Loucy (cell line): ENCODE measurements at regions not wholly inside any gene's neighbourhood (a gene's known extent, or its start where the extent isn't known, plus 50 kb on each side); places are given as distances from the start of the nearest gene placed in this dataset.

ENCODE experiments used
- H2AFZ ChIP-seq: fragments of 200-600 bp; sonication (generic); 2 replicates; pipeline ENCODE4 v1.6.0; 2016; ENCODE audit warnings: antibody characterized with exemption, mild to moderate bottlenecking, low read length, moderate library complexity
- H3F3A ChIP-seq: fragments of 200-600 bp; 2 replicates; pipeline ENCODE4 v1.6.0; 2016; ENCODE audit warnings: antibody characterized with exemption, low read depth, mild to moderate bottlenecking
- H3K27me3 ChIP-seq: fragments of 200-600 bp; sonication (generic); 2 replicates; pipeline ENCODE4 v1.6.1; 2014; ENCODE audit warnings: low read length, mild to moderate bottlenecking; ENCODE audit not compliant: insufficient read depth, poor library complexity, severe bottlenecking
- H3K36me3 ChIP-seq: fragments of 200-600 bp; sonication (generic); 2 replicates; pipeline ENCODE4 v1.6.1; 2016; ENCODE audit warnings: low read length; ENCODE audit not compliant: insufficient read depth
- H3K4me1 ChIP-seq: fragments of 200-600 bp; sonication (generic); 2 replicates; pipeline ENCODE4 v1.5.1; 2014; ENCODE audit warnings: low read length, mild to moderate bottlenecking; ENCODE audit not compliant: insufficient read depth, poor library complexity, severe bottlenecking
- H3K4me2 ChIP-seq: fragments of 200-600 bp; sonication (generic); 2 replicates; pipeline ENCODE4 v1.6.0; 2014; ENCODE audit warnings: antibody characterized with exemption, low read length, low read depth, mild to moderate bottlenecking; ENCODE audit not compliant: poor library complexity, severe bottlenecking
- H3K4me3 ChIP-seq: fragments of 200-600 bp; sonication (generic); 2 replicates; pipeline ENCODE4 v1.5.1; 2014; ENCODE audit warnings: low read length, mild to moderate bottlenecking, mixed read lengths; ENCODE audit not compliant: poor library complexity, severe bottlenecking
- H3K79me2 ChIP-seq: fragments of 200-600 bp; sonication (generic); 2 replicates; pipeline ENCODE4 v1.6.1; 2014; ENCODE audit warnings: low read length; ENCODE audit not compliant: insufficient read depth
- H3K9ac ChIP-seq: fragments of 200-600 bp; sonication (generic); 2 replicates; pipeline ENCODE4 v1.6.0; 2014; ENCODE audit warnings: mild to moderate bottlenecking, low read depth, low read length, moderate library complexity; ENCODE audit not compliant: poor library complexity, severe bottlenecking
- H3K9me2 ChIP-seq: fragments of 200-600 bp; sonication (generic); replicated peaks from 2 replicates; pipeline ENCODE4 v1.6.1; 2016; ENCODE audit warnings: low read depth, low read length, mixed read lengths
- H3K9me3 ChIP-seq: fragments of 200-600 bp; sonication (generic); 2 replicates; pipeline ENCODE4 v1.6.1; 2014; ENCODE audit warnings: mild to moderate bottlenecking, antibody characterized with exemption, low read length, low read depth; ENCODE audit not compliant: insufficient read depth
- H4K20me1 ChIP-seq: fragments of 200-600 bp; sonication (generic); 2 replicates; pipeline ENCODE4 v1.6.0; 2014; ENCODE audit warnings: antibody characterized with exemption, low read length, mild to moderate bottlenecking; ENCODE audit not compliant: insufficient read depth, poor library complexity, severe bottlenecking
- CTCF ChIP-seq: fragments of 200-600 bp; sonication (generic); conservative IDR thresholded peaks from 2 replicates; pipeline ENCODE4 v1.5.1; 2014; ENCODE audit warnings: mild to moderate bottlenecking, antibody characterized with exemption, low read length
- EZH2phosphoT487 ChIP-seq: fragments of 200-600 bp; IDR thresholded peaks from 2 replicates; pipeline ENCODE4 v1.6.1; 2018; ENCODE audit warnings: antibody characterized with exemption, mild to moderate bottlenecking, moderate library complexity, borderline replicate concordance

GRCh38 chr21:32844653-32845436 lies 73.3 kb upstream of the PAXBP1 start:
- Histone ChIP-seq H3K4me2 (no peak overlapping the region), H3K36me3 (no peaks in the 10 kb centered on the region)
- no peak; the same call in 1 of the 2 replicates for TF ChIP-seq CTCF
- no peak for TF ChIP-seq EZH2phosphoT487

GRCh38 chr21:32858628-32859027 lies 87.1 kb upstream of the PAXBP1 start:
- Histone ChIP-seq H3K9me2 (no peaks in the 10 kb centered on the region), H4K20me1 (no peaks in the 10 kb centered on the region), H3K4me3 (no peak overlapping the region), H3K36me3 (no peaks in the 10 kb centered on the region), H3F3A (no peaks in the 10 kb centered on the region), H3K27me3 (no peaks in the 10 kb centered on the region), H2AFZ (no peak overlapping the region), H3K79me2 (no peaks in the 10 kb centered on the region), H3K9ac (no peak overlapping the region), H3K9me3 (peaks cover 3% of the 10 kb centered on the region; the same call in 1 of the 2 replicates), H3K4me1 (no peaks in the 10 kb centered on the region), H3K4me2 (no peak overlapping the region)
- no peak for TF ChIP-seq EZH2phosphoT487
- TF ChIP-seq CTCF, result no peak

More at GRCh38 chr21:32844653-32845436, 73.3 kb upstream of the PAXBP1 start:
- Histone ChIP-seq H2AFZ (no peak overlapping the region), H3K9me2 (no peaks in the 10 kb centered on the region), H3K4me1 (no peaks in the 10 kb centered on the region), H3K4me3 (no peak overlapping the region), H3K27me3 (no peaks in the 10 kb centered on the region), H3F3A (no peaks in the 10 kb centered on the region), H3K9me3 (no peaks in the 10 kb centered on the region), H4K20me1 (no peaks in the 10 kb centered on the region), H3K9ac (no peak overlapping the region), H3K79me2 (no peaks in the 10 kb centered on the region)

- H3K9me3 ChIP-seq, result 0 out of 2 replicates have a peak, but pooled peaks cover 3% of the 10 kb centered on the region
- no peaks in the 10 kb centered on the region for H3K9me2 ChIP-seq
- no peaks in the 10 kb centered on the region for H3K27me3 ChIP-seq
These were observed 88.8 kb upstream of the PAXBP1 start for GRCh38 chr21:32860399-32860798.

More at GRCh38 chr21:32860399-32860798, 88.8 kb upstream of the PAXBP1 start:
- Histone ChIP-seq H3F3A (no peaks in the 10 kb centered on the region), H3K4me3 (no peak overlapping the region), H2AFZ (no peak overlapping the region), H4K20me1 (no peaks in the 10 kb centered on the region), H3K79me2 (no peaks in the 10 kb centered on the region), H3K36me3 (no peaks in the 10 kb centered on the region), H3K9ac (no peak overlapping the region), H3K4me2 (no peak overlapping the region), H3K4me1 (no peaks in the 10 kb centered on the region)
- TF ChIP-seq EZH2phosphoT487 (no peak), CTCF (no peak)
